ENCODE measurements at regions not wholly inside any gene's neighbourhood (a gene's known extent, or its start where the extent isn't known, plus 50 kb on each side); places are given as distances from the start of the nearest gene placed in this dataset.

DNA sequence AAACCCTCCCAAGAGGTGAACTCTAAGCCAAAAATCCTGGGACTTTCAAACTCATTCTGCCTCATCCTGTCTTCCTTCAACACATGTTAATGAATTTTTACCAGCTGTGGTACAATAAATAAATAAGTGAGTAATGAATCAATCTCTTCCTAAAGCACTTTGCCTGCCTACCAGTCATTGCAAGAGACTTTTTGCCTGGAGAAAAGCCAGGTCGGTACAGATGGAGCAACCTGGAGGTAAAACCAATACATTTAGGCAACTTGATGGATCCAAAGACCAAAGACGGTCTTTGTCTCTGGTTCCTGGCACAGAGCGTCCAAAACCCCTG lies 324.2 kb downstream of the PMP22 start:
- DNase-seq = no peak

DNA sequence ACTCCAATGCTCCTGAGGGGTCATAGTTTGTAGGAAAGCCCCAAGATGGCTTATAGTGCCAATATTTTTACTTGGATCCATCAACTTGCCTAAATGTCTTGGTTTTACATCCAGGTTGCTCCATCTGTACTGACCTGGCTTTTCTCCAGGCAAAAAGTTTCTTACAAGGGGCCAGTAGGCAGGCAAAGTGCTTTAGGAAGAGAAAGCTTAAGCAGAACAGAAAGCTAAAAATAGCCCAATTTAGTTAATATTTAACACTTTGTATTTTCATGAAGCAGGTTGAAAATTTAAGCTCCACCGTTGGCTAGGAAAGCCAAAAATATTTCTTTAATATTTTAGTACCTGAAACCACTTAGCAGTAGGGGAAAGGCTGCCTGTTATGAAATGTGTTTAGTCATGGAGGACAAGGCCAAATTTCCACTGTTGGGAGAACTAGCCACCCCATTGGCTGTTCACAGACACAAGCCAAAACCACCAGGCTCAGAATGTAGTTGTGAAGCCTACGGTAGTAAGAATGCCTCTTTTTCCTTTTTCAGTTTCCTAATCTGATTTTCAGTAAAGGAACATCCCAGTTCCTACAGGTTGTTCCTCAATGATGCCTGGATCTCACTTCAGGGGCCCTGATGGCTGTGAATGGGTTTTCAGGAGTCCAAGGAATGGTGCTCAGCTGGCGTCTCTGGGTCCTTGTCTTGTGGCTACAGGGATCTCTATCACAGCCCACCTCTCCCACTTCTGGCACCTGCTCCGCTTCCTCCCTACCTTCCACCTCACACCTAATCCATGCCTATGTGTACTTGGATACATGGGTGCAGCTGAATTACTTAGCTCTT lies 324.8 kb downstream of the PMP22 start:
- DNase-seq = no peak

DNA sequence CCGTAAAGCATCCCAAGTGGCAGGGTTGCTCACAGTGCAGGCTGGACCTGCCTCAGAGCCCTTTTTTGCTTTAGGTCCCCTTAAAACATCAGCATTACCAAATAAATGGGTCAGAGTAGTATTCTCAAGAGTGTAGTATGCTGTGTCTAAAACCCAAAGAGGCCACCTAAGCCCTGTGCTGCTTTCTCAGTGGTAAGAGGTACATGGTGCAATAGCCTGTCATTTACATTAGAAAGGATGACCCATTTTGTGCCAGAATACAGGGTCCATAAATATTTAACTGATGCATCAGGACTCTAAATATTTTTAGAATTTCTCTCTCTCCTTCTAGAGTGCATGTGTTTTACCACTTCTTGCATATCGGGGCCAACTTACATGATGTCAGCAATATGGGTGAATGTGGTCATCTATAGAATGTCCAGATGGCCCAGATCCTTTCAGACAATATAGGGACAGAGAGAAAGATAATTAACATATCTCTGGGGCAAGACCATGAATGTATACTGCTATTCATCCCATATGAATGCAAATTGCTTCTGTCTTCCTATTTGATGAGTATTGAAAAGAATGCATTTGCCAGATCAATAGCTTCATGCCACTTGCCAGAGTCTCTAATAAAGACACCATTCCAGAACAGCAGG lies 329.2 kb downstream of the PMP22 start:
- DNase-seq = no peak

- DNase-seq = no peak
Observed at GRCh38 chr17:14935139-14935841, 329.8 kb downstream of the PMP22 start.

GRCh38 chr17:14933676-14934075 lies 331.4 kb downstream of the PMP22 start:
- no peak for DNase-seq

- peak in 3 of 4 experiments; percentile 4 to 24 (median 21) for DNase-seq
Observed at GRCh38 chr17:14926526-14927122, 338.5 kb downstream of the PMP22 start.

DNA sequence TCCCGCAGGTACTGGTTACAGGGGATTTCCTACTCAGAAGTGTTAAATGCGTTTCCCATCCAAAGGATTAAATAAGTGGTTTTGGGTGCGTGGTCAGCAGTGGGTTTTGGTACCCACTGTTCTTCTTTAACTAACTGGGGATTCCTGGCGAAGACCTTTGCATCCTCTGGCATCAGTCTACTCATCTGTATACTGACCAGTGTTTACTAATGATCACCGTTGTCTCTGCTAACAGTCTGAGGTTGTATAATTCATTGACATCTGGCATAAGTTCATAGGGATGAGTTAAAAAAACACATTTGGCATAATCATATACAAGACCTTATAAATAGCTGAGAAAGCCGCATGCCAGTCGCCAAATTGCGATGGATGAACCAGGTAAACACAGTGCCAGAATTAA lies 339.1 kb downstream of the PMP22 start:
- no peak for DNase-seq

GRCh38 chr17:14925498-14925897 lies 339.6 kb downstream of the PMP22 start:
- no peak for DNase-seq

- no peak for DNase-seq
Observed at GRCh38 chr17:14923981-14924380, 341.1 kb downstream of the PMP22 start.

DNA sequence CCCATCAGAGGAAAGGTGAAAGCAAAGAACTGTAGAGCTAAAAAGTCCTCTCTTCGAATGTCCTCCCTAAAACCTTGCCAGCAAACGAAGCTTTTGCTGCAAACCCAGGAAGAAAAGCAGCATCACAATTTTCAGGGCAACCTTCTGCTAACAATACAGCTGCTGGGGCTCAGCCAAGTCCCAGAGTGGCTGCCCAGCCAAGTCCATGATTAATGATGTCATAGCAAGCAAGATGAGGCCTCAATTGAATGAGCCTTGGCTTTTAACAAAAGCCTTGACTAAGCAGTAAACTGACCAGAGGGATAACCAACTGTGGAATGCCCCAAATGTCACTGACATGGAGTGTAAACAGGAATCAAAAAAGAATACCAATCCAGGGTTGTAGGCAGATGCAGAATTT lies 342.7 kb downstream of the PMP22 start:
- no peak for DNase-seq

- DNase-seq = no peak
Observed at GRCh38 chr17:14921936-14922335, 343.2 kb downstream of the PMP22 start.

- no peak for DNase-seq
Observed at GRCh38 chr17:14919631-14920213, 345.4 kb downstream of the PMP22 start.

DNA sequence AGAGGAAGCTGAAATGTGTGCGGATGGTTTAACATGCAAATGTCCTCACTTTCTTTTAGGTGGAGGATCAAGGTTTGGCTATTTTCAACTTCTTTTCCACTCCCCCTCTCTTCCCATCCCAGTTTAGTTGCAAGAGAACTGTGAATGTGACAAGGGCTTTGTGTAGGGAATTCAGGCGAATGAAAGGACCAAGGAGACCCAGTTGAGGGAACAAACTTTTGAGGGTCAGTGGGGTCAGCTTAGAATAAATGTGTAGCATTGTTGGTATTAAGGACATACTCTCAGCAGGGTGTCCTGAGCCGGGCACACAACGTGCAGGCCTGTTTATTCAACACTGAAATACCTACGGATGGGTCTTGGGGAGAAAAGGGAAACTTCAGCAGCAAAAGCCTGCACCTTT lies 346.0 kb downstream of the PMP22 start:
- DNase-seq = no peak

DNA sequence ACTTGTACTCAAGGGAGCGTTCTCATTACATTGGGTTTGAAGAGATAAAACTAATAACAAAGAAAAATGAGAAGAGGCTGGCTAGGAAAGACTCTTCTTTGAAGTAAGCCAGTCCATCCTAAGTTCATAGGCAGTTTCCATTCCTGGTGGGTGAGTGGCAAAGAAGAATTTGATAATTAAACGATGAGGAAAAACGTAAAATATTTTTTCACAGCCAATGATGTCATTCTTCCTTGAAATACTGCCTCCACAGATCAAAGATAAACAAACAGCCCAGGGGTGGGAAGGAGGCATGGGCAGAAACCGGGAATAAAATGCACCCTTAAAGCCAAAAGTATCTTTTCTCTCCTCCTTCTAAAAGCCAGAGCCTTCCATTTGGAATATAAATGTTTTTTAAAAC lies 346.6 kb downstream of the PMP22 start:
- no peak for DNase-seq

DNA sequence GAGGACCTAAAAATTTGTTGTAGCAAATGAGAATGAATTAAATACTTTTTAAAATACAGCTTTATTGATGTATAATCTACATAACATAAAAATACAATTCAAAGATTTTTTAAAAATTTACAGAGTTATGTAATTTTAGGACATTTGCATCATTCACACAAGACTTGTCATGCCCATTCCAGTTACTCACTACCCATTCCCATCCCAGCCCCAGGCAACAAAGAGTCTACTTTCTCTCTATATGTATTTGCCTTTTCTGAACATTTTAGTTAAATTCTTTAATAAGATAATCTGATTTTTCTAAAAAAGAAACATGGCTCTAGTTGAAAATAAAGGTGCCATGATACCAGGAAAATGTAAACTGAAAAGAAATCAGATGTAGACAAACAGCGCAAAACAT lies 354.2 kb downstream of the PMP22 start:
- DNase-seq = no peak

- DNase-seq = no peak
Observed at GRCh38 chr17:14904386-14904785, 360.7 kb downstream of the PMP22 start.

GRCh38 chr17:14903854-14904253 lies 361.3 kb downstream of the PMP22 start:
- DNase-seq = no peak

- DNase-seq = no peak
Observed at GRCh38 chr17:14902803-14903202, 362.3 kb downstream of the PMP22 start.

GRCh38 chr17:14902297-14902696 lies 362.8 kb downstream of the PMP22 start:
- DNase-seq = no peak

- no peak for DNase-seq
Observed at GRCh38 chr17:14901376-14901775, 363.8 kb downstream of the PMP22 start.

DNA sequence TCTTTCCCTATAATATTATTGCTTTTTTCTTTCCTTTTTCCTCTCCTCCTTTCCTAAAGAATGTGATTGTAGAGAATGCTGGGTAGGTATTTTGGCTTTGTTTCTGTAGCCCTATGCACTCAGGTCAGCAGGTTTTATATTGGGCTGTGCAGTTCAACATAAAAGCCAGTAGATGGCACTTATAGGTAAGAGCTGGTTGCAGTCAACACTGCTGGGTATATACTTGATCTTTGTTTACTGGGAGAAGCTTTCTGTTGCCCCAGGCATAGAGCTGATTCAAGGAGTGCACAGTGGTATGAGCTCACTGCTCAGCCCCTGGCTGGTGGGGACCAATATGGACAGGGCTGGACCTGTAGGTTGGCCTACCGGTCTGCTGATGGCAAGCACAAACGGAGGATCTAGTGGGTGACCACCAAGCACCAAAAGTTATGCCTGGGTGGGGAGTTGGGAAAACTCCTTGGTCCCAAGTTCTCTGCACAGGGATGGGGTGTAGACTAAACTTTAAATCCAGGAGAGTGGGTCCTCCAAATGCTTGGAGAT lies 378.9 kb downstream of the PMP22 start:
- DNase-seq = no peak

- DNase-seq = no peak
Observed at GRCh38 chr17:14882131-14882530, 383.0 kb downstream of the PMP22 start.
